ENCODE measurements at regions not wholly inside any gene's neighbourhood (a gene's known extent, or its start where the extent isn't known, plus 50 kb on each side); places are given as distances from the start of the nearest gene placed in this dataset.

GRCh38 chr4:164438321-164438720 is 315.6 kb upstream of the SMIM31 start:
- DNase-seq (ENCODE audit: low spot score) = no peak
- no peak for TF ChIP-seq CTCF (IDR thresholded peaks at IDR 0.05; ENCODE audit: extremely low read depth, insufficient read depth, missing control alignments)
- in situ Hi-C loops (cut with MboI; ENCODE audit: low pct_unique_long_range_greater_than_20kb, low sequenced_read_pairs, unreplicated experiment) = no loop called here

- TF ChIP-seq CTCF (IDR thresholded peaks at IDR 0.05; ENCODE audit: extremely low read depth, insufficient read depth, missing control alignments) = no peak
- DNase-seq (ENCODE audit: low spot score) = no peak
- in situ Hi-C loops (cut with MboI; ENCODE audit: low pct_unique_long_range_greater_than_20kb, low sequenced_read_pairs, unreplicated experiment) = no loop called here
Measured at GRCh38 chr4:164439037-164439436, 314.9 kb upstream of the SMIM31 start.

- no peak for DNase-seq (ENCODE audit: low spot score)
- no peak for TF ChIP-seq CTCF (IDR thresholded peaks at IDR 0.05; ENCODE audit: extremely low read depth, insufficient read depth, missing control alignments)
- in situ Hi-C loops (cut with MboI; ENCODE audit: low pct_unique_long_range_greater_than_20kb, low sequenced_read_pairs, unreplicated experiment) = no loop called here
Measured at GRCh38 chr4:164440199-164440598, 313.7 kb upstream of the SMIM31 start.

- in situ Hi-C loops (cut with MboI; ENCODE audit: low pct_unique_long_range_greater_than_20kb, low sequenced_read_pairs, unreplicated experiment) = no loop called here
- no peak for DNase-seq (ENCODE audit: low spot score)
- TF ChIP-seq CTCF (IDR thresholded peaks at IDR 0.05; ENCODE audit: extremely low read depth, insufficient read depth, missing control alignments) = no peak
Measured at GRCh38 chr4:164441109-164441508, 312.8 kb upstream of the SMIM31 start.

- in situ Hi-C loops (cut with MboI; ENCODE audit: low pct_unique_long_range_greater_than_20kb, low sequenced_read_pairs, unreplicated experiment) = no loop called here
- DNase-seq (ENCODE audit: low spot score) = no peak
- TF ChIP-seq CTCF (IDR thresholded peaks at IDR 0.05; ENCODE audit: extremely low read depth, insufficient read depth, missing control alignments) = no peak
Measured at GRCh38 chr4:164442180-164442579, 311.8 kb upstream of the SMIM31 start.

- no peak for DNase-seq (ENCODE audit: low spot score)
- in situ Hi-C loops (cut with MboI; ENCODE audit: low pct_unique_long_range_greater_than_20kb, low sequenced_read_pairs, unreplicated experiment) = no loop called here
- TF ChIP-seq CTCF (IDR thresholded peaks at IDR 0.05; ENCODE audit: extremely low read depth, insufficient read depth, missing control alignments) = no peak
Measured at GRCh38 chr4:164446516-164446915, 307.4 kb upstream of the SMIM31 start.

GRCh38 chr4:164461901-164462300 is 292.0 kb upstream of the SMIM31 start:
- no peak for DNase-seq (ENCODE audit: low spot score)
- in situ Hi-C loops (cut with MboI; ENCODE audit: low pct_unique_long_range_greater_than_20kb, low sequenced_read_pairs, unreplicated experiment) = no loop called here
- no peak for TF ChIP-seq CTCF (IDR thresholded peaks at IDR 0.05; ENCODE audit: extremely low read depth, insufficient read depth, missing control alignments)

All from GM13977 (cell line).